GM19240 (cell line): ENCODE measurements at regions not wholly inside any gene's neighbourhood (a gene's known extent, or its start where the extent isn't known, plus 50 kb on each side); places are given as distances from the start of the nearest gene placed in this dataset.

Source experiments
- DNase-seq: peaks from one replicate; pipeline ENCODE4 v3.0.0; 2011; ENCODE audit warnings: low spot score; ENCODE audit not compliant: insufficient read length

DNA sequence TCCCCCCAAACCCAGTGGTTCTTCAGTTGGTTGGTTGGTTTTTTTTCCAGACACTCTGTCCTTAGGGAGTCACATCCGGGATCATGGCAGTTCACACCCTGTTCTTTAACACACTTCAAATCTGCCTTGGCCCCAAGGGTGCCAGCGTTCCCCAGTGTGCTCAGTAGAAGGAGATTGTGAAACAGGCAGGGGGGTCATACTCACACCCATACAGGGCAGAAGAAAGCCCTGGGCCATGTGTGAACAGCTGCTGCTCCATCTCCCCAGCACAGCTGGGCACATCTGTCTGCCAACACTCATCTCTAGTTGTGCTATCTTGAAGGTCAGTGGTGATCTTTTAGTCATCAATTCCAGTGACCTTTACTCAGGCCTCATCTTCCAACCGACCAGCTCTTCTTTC, 64.4 kb upstream of the FUT8 start:
- no peak for DNase-seq

DNA sequence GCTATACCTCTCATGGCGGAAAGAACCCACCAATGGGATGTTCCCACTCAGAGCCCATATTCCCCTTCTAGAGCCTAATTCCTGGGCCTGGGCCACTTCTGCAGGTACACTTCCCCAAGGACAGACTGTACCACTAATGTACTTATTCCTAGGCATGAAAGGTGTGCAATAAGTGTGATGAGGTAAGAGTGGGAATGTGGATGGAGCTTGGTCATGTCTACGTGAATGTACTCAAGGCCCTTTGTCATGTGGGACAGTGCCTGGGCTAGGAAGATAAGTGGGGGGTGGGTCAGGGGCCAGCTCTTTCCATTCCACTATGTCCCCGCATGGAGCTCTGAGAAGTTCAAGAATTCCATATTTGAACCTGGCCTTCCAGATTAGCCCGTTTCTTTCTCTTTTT, 63.4 kb upstream of the FUT8 start:
- DNase-seq = no peak

DNA sequence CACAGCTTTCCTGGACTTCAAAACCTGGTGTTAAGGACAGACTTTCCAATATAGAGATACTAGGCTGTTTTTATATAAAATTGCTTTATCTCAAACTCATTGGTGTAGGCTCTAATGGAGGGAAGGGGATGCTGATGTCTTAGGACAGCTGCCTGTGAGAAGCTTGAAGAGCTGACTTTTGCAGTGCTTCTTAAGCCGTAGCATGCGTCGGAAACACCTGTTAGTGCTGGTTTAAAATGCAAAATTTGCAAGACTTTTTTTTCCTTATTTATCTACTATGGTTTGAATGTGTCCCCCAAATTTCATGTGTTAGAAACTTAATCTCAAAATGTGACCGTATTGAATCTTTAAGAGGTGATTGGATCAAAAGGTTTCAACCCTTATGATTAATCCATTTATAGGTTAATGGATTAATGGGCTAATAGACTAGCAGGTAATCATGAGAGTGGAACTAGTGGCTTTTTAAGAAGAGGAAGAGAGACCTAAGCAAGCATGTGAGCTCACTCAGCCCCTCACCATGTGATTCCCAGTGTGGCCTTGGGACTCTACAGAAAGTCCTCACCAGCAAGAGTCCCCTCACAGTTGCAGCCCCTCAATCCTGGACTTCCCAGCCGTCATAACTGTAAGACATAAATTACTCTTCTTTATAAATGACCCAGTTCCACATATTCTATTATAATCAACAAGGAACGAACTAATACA, 60.9 kb upstream of the FUT8 start:
- no peak for DNase-seq

DNA sequence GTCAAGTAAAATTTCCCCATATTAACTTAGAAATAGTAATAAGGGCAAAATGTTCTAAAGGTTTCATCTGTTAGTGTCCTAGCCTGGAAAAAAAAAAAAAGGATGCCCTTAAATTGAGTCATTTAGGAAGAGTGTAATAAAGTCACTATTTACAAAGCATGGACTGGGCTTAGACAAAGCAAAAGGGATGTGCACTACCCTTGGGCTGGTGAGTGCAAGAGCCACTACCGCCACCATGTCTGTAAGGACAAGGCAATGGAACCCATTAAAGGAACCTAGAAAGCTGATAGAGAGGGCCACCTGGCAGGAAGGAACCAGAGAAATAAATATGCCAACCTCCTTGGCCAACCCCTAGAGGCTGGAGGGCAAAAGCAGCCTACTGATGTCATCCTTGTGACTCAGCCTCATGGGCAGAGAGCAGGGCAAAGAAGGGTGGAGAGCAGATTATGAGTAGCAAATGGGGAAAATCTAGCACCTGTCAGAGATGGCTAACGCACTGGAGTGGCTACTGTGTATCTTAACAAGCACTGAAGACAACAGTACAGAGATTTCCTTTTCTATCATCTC, 59.5 kb upstream of the FUT8 start:
- DNase-seq = no peak

DNA sequence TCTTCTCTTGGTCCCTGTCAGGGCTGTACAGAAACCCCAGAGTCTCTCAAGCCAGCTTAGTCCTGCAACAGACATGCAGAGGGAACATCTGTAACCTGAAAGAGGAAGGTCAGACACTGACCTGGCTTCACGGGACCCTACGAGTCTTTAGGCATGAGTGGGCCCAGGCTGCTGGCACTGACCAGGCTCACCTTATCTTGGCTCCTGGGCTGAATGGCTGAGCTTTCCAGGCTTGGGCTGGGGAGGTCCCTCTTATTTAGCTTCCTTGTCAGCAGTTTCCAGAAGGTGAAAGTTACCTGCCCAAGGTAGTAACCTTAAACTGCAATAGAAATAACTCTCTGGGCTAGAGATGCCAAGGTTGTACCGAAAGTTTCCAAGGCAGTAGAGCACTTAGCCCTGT, 58.4 kb upstream of the FUT8 start:
- no peak for DNase-seq

DNA sequence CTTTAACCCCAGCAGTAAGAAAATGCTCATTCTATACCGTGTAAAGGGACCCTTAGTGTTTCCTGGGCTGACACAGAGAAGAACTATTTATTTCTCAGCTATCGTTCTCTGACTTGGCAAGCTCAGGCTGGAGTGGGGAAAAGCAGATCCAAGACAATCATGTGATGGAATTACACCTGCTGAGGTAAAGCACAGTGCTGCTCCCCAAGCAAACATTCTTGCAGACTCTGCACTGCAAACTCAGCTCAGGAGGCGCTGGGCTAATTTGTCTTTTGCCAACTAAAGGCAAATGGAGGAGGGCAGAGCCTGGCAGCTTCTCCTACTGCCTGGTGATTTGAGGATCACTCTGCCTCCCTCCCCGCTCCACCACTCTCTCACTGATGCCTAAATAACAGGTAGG, 57.8 kb upstream of the FUT8 start:
- DNase-seq = no peak

DNA sequence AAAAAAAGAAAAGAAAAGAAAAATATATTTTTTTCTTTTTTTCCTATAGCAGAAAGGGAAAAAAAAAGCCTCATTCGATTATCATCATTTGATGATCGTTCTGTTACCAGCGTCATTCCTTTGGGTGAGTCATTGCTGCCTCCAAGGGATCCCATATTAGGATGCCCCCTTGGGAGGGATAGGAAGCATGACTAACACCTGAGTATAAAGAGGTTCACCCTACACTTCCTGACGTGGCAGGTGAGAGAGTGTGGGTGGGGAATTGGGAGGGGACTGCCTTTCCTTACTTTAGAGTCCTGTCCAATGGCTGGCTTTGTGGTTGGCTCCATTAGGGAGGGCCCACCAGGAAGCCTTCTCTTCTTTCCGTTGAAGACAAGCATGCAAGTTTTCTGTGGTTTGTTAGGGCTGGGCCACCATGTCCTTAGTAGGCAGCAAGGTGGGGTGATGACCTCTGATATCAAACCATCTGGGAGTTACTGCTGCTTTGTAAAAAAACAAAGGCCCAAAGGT, 56.1 kb upstream of the FUT8 start:
- DNase-seq = no peak

DNA sequence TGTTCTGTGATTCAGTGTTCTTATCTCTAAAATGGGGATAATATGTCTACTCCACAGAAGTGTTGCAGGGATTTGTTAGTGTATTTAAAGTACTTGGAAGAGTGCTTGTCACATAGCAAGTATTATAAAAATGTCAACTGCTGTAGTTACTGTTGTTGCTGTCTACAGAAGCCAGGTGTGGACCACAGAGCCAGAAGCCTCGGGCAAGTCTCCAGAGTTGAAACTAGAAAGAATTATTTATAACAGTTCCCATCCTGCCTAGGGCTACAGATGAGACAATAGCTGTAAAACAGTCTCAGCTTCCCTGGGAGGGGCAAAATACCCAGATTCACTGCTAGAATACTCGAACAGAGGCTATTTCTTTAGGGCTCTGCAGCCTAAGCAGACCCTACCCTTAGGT, 55.4 kb upstream of the FUT8 start:
- DNase-seq = no peak

DNA sequence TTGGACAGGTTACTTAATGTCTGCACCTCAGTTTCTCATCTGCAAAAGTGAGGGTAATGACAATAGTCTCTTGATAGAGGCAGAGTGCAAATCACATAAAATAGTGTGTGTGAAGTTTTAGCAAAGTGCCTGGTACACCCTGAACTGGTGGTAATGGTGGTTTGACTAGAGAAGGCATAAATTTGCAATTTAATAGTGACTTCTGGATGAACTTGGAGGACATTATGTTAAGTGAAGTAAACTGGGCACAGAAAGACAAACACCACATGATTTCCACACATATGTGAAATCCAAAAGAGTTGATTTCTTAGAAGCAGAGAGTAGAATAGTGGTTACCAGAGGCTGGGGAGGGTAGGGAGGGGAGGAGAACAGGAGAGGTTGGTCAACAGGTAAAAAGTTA, 54.8 kb upstream of the FUT8 start:
- DNase-seq = no peak

DNA sequence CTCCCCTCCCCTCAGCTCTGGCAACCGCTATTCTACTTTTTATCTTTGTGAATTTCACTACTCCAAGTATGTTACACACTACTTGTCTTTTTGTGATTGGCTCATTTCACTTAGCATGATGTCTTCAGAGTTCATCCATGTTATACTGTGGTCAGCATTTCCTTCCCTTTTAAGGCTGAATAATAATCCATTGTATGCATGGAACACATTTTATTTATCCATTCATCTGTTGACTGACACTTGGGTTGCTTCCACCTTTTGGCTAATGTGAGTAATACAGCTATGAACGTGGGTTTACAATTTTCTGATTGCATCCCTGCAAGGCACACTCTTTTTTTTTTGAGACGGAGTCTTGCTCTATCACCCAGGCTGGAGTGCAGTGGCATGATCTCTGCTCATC, 53.0 kb upstream of the FUT8 start:
- no peak for DNase-seq

DNA sequence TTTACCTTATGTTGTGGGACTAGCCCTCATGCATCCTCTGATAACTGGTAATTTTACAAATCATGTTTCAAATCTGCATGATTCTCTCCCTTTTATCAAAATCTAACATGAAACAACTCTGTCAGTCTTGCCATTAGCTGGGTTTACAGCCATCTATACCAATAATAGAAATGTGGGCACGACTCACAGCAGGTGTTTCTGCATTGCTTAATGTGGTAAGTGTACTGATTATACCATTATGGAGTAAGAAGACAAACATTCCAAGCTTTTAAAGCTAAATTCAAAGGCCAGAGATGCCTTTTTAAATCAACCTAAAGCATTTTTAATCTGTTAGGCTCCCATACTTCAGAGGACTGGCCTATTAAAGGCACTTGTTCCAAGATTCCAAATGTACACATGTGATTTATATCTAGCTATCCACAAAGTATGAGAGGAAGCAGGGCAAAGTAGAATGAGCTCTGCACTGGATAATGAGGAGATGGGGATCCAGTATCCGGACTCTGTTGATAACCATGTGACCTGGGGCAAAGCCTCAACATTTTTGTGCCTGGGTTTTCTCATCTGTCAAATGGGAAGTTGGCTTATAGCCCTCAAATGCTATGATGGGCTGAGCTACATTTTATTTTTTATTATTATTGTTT, 52.3 kb upstream of the FUT8 start:
- no peak for DNase-seq

DNA sequence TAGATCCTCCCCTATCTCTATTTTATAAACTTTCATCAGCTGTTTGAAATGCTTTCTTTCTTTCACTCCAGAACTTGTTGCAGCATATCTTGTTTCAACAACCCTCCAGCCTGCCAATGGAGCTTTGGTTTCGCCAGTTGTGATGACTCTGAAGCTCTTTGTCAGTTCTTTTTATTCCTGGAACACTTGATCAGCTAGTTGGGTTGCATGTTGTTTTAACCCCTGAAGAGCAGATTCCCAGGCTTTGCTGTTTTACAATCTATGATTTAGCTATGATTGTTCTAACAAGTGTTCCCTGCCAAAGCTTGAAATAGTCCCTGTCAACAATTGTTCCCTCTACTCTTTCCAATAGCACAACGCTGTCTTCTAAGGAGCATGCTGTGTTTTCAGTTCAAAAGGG, 50.6 kb upstream of the FUT8 start:
- no peak for DNase-seq
